ENCODE measurements at regions not wholly inside any gene's neighbourhood (a gene's known extent, or its start where the extent isn't known, plus 50 kb on each side); places are given as distances from the start of the nearest gene placed in this dataset.

DNA sequence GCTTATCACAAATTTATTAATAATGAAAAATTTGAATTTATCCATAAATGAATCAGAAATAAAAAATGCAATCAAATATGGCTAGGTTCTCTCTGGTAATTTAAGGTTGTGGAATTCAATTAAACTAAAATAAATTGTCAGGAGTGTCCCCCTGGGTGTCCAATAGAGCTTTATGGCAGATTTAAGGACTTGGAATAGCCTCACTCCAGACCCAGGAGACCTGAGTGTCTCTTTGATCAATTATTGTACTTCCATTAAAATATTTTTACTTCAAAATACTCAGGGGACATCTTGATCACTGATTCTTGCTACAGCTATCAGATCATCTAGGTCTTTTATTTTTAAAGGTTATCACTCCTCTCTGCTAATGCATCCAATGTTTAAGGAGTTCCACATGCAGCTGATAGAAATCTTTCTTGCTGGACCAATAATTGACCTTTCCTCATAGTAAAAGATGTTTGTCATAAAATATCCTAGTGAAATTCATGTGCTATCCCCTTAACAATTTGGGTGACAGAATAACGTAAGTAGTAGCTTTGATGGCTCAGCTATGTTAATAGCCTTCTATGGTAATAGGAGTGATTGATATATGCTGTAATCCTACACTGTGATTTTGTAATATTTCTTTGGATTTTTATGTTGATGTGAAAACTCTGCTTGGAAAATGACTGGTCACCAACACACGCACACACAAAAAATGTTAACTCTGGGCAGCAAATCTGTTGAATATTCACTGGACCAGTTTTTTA is 395.3 kb downstream of the NYAP2 start:
- TF ChIP-seq POLR2AphosphoS5 (IDR thresholded peaks at IDR 0.05; ENCODE audit: low read depth, low read length) (no peak), POLR2A (IDR thresholded peaks at IDR 0.05; ENCODE audit: low read depth, low read length) (no peak)

Measured in GM12892 (cell line).